B cell (primary cell): ENCODE measurements at regions not wholly inside any gene's neighbourhood (a gene's known extent, or its start where the extent isn't known, plus 50 kb on each side); places are given as distances from the start of the nearest gene placed in this dataset.

Experiments
- ATAC-seq: fragments of 200-7000 bp; cut with Tn5 transposase; one replicate; pipeline ENCODE4 v1.10.0; 2021; ENCODE audit warnings: low read depth, mild to moderate bottlenecking, moderate number of reproducible peaks, moderate library complexity
- CTCF ChIA-PET: fragments of 350-600 bp; sonication (Branson Sonifier 250); formaldehyde crosslinking; loops from one replicate; lab custom pipeline; 2021; ENCODE audit warnings: antibody characterized with exemption, inconsistent platforms; lab: Charles Lee
- POLR2A ChIA-PET: fragments of 350-600 bp; sonication (Branson Sonifier 250); formaldehyde crosslinking; loops from one replicate; lab custom pipeline; 2021; ENCODE audit warnings: antibody characterized with exemption; lab: Charles Lee
- DNase-seq: peaks from one replicate; pipeline ENCODE4 v3.0.0; 2013
- H2AFZ ChIP-seq: 2 replicates; pipeline ENCODE4 v1.6.1; 2012; ENCODE audit warnings: mild to moderate bottlenecking, low read depth, low read length; ENCODE audit not compliant: insufficient read depth, poor library complexity, severe bottlenecking
- H3K27ac ChIP-seq, 2 donors: 1 replicate in 1 of 2; 2 replicates in 1 of 2; pipeline ENCODE4 v1.5.1; 2012 to 2013; ENCODE audit warnings: low read length in 2 of 2, mild to moderate bottlenecking in 2 of 2, moderate library complexity in 1 of 2
- H3K27me3 ChIP-seq, 4 experiments: fragments of 200-600 bp in 1 of 4; sonication (generic) in 1 of 4; replicated peaks in 1 of 4; 1 replicate in 2 of 4; 2 replicates in 2 of 4; pipeline versions ENCODE4 v1.6.1 to v1.7.0; 2013 to 2016; ENCODE audit warnings: low read length in 3 of 4, mild to moderate bottlenecking in 2 of 4, mixed read lengths in 1 of 4, moderate library complexity in 1 of 4; ENCODE audit not compliant: insufficient read depth in 4 of 4, control insufficient read depth in 3 of 4; ENCODE audit errors: control extremely low read depth in 1 of 4
- H3K36me3 ChIP-seq, 2 experiments: replicated peaks in 1 of 2; 1 replicate in 1 of 2; 2 replicates in 1 of 2; pipeline versions ENCODE4 v1.6.1 to v1.7.1; 2013; ENCODE audit warnings: low read length in 1 of 2; ENCODE audit not compliant: insufficient read depth in 2 of 2, control insufficient read depth in 1 of 2; ENCODE audit errors: control extremely low read depth in 1 of 2, extremely low read depth in 1 of 2
- H3K4me1 ChIP-seq, 2 donors: fragments of 200-600 bp in 1 of 2; sonication (generic) in 1 of 2; 1 replicate in 1 of 2; 2 replicates in 1 of 2; pipeline versions ENCODE4 v1.5.1 to v1.6.1; 2013 to 2017; ENCODE audit warnings: low read length in 2 of 2; ENCODE audit not compliant: control insufficient read depth in 2 of 2, insufficient read depth in 2 of 2
- H3K4me2 ChIP-seq: replicated peaks from 2 replicates; pipeline ENCODE3; 2012; ENCODE audit warnings: mild to moderate bottlenecking, low read depth, low read length; ENCODE audit not compliant: poor library complexity, severe bottlenecking
- H3K4me3 ChIP-seq, 5 experiments: fragments of 200-600 bp in 1 of 5; sonication (generic) in 1 of 5; 1 replicate in 3 of 5; 2 replicates in 2 of 5; pipeline versions ENCODE4 v1.5.1 to v1.7.0; 2011 to 2016; ENCODE audit warnings: low read length in 4 of 5, mild to moderate bottlenecking in 4 of 5, low read depth in 2 of 5, control low read depth in 1 of 5, moderate library complexity in 1 of 5; ENCODE audit not compliant: insufficient read depth in 1 of 5; ENCODE audit errors: control extremely low read depth in 1 of 5, extremely low read depth in 1 of 5
- H3K79me2 ChIP-seq: fragments of 200-600 bp; sonication (generic); one replicate; pipeline ENCODE4 v1.6.0; 2016; ENCODE audit warnings: low read length; ENCODE audit not compliant: control insufficient read depth, insufficient read depth
- H3K9ac ChIP-seq: fragments of 200-600 bp; sonication (generic); 2 replicates; pipeline ENCODE4 v1.6.1; 2017; ENCODE audit warnings: mild to moderate bottlenecking, low read length, moderate library complexity
- H3K9me3 ChIP-seq, 3 donors: one replicate each; pipeline versions ENCODE4 v1.6.1 to v1.7.1; 2013; ENCODE audit warnings: low read length in 2 of 3; ENCODE audit not compliant: control insufficient read depth in 2 of 3, insufficient read depth in 1 of 3; ENCODE audit errors: control extremely low read depth in 1 of 3
- H4K20me1 ChIP-seq: 2 replicates; pipeline ENCODE4 v1.6.0; 2012; ENCODE audit warnings: mild to moderate bottlenecking, low read length; ENCODE audit not compliant: insufficient read depth, control insufficient read depth, poor library complexity, severe bottlenecking
- H3K27ac Mint-ChIP-seq: one replicate; pipeline ENCODE4 v1.8.0; 2021; ENCODE audit warnings: mixed read lengths
- H3K27me3 Mint-ChIP-seq: one replicate; pipeline ENCODE4 v1.8.0; 2021; ENCODE audit warnings: mixed read lengths
- H3K4me1 Mint-ChIP-seq: one replicate; pipeline ENCODE4 v1.8.0; 2021; ENCODE audit warnings: mixed read lengths
- H3K4me3 Mint-ChIP-seq: one replicate; pipeline ENCODE4 v1.8.0; 2021; ENCODE audit warnings: mixed read lengths
- H3K9me3 Mint-ChIP-seq: one replicate; pipeline ENCODE4 v1.8.0; 2022; ENCODE audit warnings: mixed read lengths; ENCODE audit not compliant: insufficient read depth
- CTCF ChIP-seq: fragments of 200-600 bp; IDR thresholded peaks from one replicate; pipeline ENCODE4 v1.8.0; 2022; ENCODE audit warnings: antibody characterized with exemption, mild to moderate bottlenecking
- EZH2 ChIP-seq: IDR thresholded peaks from 2 replicates; pipeline ENCODE4 v1.6.1; 2012; ENCODE audit warnings: borderline replicate concordance, low read depth, mild to moderate bottlenecking, moderate library complexity, low read length; ENCODE audit not compliant: insufficient read depth, poor library complexity, severe bottlenecking
- WGBS: methylation state at CpG from one replicate; pipeline ENCODE4 v1.1.5; 2013; ENCODE audit warnings: missing lambda C conversion rate; ENCODE audit not compliant: insufficient coverage; 5-methylcytosine and 5-hydroxymethylcytosine counted together
- intact Hi-C: fragments of 100-400 bp; cut with micrococcal nuclease; formaldehyde crosslinking; loops from one replicate; pipeline ENCODE4 v1.10.0; 2022

DNA sequence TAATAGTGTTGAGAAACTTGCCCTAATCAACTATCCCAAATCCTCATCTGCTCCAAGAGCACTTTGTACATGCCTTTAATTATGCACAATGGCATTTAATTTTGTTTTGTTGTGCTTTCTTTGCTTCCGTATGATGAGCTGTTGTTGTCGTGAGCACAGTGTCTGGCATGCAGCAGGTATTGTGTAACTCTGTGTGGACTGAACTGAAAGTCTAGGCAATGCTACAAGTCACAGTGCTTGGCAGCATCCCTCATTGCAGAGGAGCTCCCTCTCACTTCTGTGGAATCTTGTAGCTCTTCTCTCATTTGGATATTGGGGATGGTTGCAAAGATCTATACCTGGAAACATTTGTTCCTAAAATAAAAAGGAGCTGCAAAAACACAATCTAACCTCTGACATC lies 502.2 kb upstream of the CA10 start:
- DNase-seq, result no peak
- Mint-ChIP-seq H3K27ac (no peak overlapping the region), H3K4me1 (no peaks in the 10 kb centered on the region), H3K4me3 (no peak overlapping the region), H3K27me3 (no peaks in the 10 kb centered on the region), H3K9me3 (peaks cover 8% of the 10 kb centered on the region)
- Histone ChIP-seq H3K79me2 (no peaks in the 10 kb centered on the region), H3K36me3 (no peaks in the 10 kb centered on the region), H3K27me3 (no peaks in the 10 kb centered on the region), H3K4me2 (no peak overlapping the region), H3K27ac (no peak overlapping the region), H4K20me1 (no peaks in the 10 kb centered on the region), H2AFZ (no peak overlapping the region), H3K4me1 (no peaks in the 10 kb centered on the region), H3K4me3 (no peak overlapping the region), H3K9me3 (peaks cover 0 to 4% (median 0%) of the 10 kb centered on the region in 3 donors), H3K9ac (no peak overlapping the region)
- intact Hi-C loops, result no loop called here
- CTCF ChIA-PET, result no interaction called here
- TF ChIP-seq EZH2 (no peak), CTCF (no peak)
- POLR2A ChIA-PET, result no interaction called here
- no peak for ATAC-seq
- no CpG with 5 or more reads among the region's 2 CpGs for WGBS

DNA sequence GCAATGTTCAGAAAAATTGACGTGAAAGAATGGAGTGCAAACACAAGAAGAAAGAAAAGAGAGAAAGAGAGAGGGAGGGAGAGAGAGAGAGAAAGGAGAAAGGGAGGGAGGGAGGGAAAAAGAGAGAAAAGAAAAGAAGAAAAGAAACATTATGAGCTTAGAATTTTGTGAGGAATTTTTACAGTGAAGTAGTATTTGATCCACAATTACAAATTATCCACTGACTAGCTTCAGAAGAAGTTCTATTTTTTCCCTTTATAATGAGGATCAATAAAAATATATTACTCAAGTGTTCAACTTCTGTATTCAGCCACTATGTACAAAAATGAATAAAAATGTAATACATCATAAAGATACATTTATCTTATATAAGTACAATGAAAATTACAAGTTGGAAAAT lies 494.5 kb upstream of the CA10 start:
- no peaks in the 10 kb centered on the region for H3K27me3 Mint-ChIP-seq
- POLR2A ChIA-PET, result no interaction called here

More for the DNA sequence above, 494.5 kb upstream of the CA10 start:
- ATAC-seq (no peak), DNase-seq (no peak)
- Mint-ChIP-seq H3K4me3 (no peak overlapping the region), H3K4me1 (no peaks in the 10 kb centered on the region), H3K9me3 (peaks cover 4% of the 10 kb centered on the region), H3K27ac (no peak overlapping the region)
- no peak overlapping the region for H3K9ac ChIP-seq
- H3K27ac ChIP-seq, result no peak overlapping the region
- H3K27me3 ChIP-seq, result no peaks in the 10 kb centered on the region
- peaks cover 0 to 2% (median 0%) of the 10 kb centered on the region in 3 donors for H3K9me3 ChIP-seq
- no peaks in the 10 kb centered on the region for H3K4me1 ChIP-seq
- no peaks in the 10 kb centered on the region for H4K20me1 ChIP-seq
- CTCF ChIA-PET, result no interaction called here
- intact Hi-C loops, result no loop called here
- 86% methylated on average over 1 of the region's 1 CpG for WGBS
- TF ChIP-seq CTCF (no peak), EZH2 (no peak)
- no peak overlapping the region for H3K4me2 ChIP-seq
- no peaks in the 10 kb centered on the region for H3K36me3 ChIP-seq
- no peak overlapping the region for H3K4me3 ChIP-seq
- H2AFZ ChIP-seq, result no peak overlapping the region
- H3K79me2 ChIP-seq, result no peaks in the 10 kb centered on the region
